Lung (tissue), 11 donors: ENCODE measurements at regions not wholly inside any gene's neighbourhood (a gene's known extent, or its start where the extent isn't known, plus 50 kb on each side); places are given as distances from the start of the nearest gene placed in this dataset.

ENCODE experiments used
- ATAC-seq: fragments of 200-7000 bp; cut with Tn5 transposase; one replicate; pipeline ENCODE4 v1.9.1; 2020; ENCODE audit warnings: moderate number of reproducible peaks; ENCODE audit not compliant: insufficient read depth, low FRiP score
- DNase-seq, 3 donors: peaks; one replicate each; pipeline ENCODE4 v3.0.0-alpha.2; 2013 to 2017
- H3K27ac ChIP-seq, 2 donors: one replicate each; pipeline ENCODE4 v1.5.1; 2013; ENCODE audit warnings: mild to moderate bottlenecking in 2 of 2, moderate library complexity in 2 of 2, control low read depth in 1 of 2, inconsistent platforms in 1 of 2, low read depth in 1 of 2, low read length in 1 of 2
- H3K27me3 ChIP-seq, 3 donors: one replicate each; pipeline ENCODE4 v1.5.1; 2013; ENCODE audit warnings: low read length in 2 of 3; ENCODE audit not compliant: control insufficient read depth in 3 of 3, insufficient read depth in 3 of 3
- H3K36me3 ChIP-seq, 4 donors: one replicate each; pipeline ENCODE4 v1.5.1; 2013; ENCODE audit warnings: low read length in 4 of 4, mild to moderate bottlenecking in 1 of 4, moderate library complexity in 1 of 4; ENCODE audit not compliant: control insufficient read depth in 4 of 4, insufficient read depth in 4 of 4
- H3K4me1 ChIP-seq, 5 donors: one replicate each; pipeline ENCODE4 v1.5.1; 2013; ENCODE audit warnings: low read length in 5 of 5, mild to moderate bottlenecking in 2 of 5, moderate library complexity in 1 of 5; ENCODE audit not compliant: control insufficient read depth in 5 of 5, insufficient read depth in 5 of 5
- H3K4me3 ChIP-seq: one replicate; pipeline ENCODE4 v1.5.1; 2013; ENCODE audit warnings: mild to moderate bottlenecking, control low read depth, moderate library complexity
- H3K9ac ChIP-seq, 2 donors: one replicate each; pipeline ENCODE4 v1.5.1; 2013; ENCODE audit warnings: low read length in 2 of 2, control low read depth in 1 of 2; ENCODE audit not compliant: insufficient read depth in 1 of 2
- H3K9me3 ChIP-seq, 4 donors: one replicate each; pipeline ENCODE4 v1.5.1; 2013; ENCODE audit warnings: low read length in 3 of 4, mild to moderate bottlenecking in 1 of 4, moderate library complexity in 1 of 4; ENCODE audit not compliant: control insufficient read depth in 4 of 4, insufficient read depth in 3 of 4
- CTCF ChIP-seq: IDR thresholded peaks from 2 replicates; pipeline ENCODE4 v1.5.1; 2012; ENCODE audit warnings: mild to moderate bottlenecking; ENCODE audit errors: control extremely low read depth, extremely low read depth
- WGBS, 2 donors: extraction: QIAGEN DNeasy Blood & Tissue Kit; methylation state at CpG; one replicate each; pipeline ENCODE4 v1.1.7; 2013; 5-methylcytosine and 5-hydroxymethylcytosine counted together
- donor health status: control.
- donor health status: control.
- donor health status: Bipolar disorder and iron deficiency.
- donor health status: healthy.
- donor health status: DM: yes; HTN: yes; CAD: no.

DNA sequence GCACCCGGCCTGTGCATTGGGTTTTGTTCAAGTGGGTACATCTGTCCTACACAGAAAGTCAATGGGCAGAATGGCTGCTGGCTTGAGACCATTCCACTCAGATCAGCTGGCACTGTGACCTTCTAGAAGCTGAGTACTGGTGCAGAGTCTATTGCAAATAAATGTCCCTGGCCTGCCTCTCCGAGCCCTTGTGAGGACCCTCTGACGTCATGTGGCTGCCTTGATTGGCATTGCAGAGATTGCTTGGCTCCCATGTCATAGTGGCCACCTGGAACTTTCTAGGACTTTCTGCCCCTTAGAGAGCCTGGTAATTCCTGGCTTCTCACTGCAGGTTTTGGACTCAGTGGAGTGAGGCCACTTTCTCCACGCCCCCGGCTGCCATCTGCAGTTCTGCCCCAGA lies 211.3 kb downstream of the ENGASE start:
- WGBS, 2 donors: 73 to 75% methylated on average over 5 of the region's 5 CpGs
- no peak for TF ChIP-seq CTCF
- peaks cover 0 to 2% (median 0%) of the 10 kb centered on the region in 4 donors for H3K9me3 ChIP-seq
- H3K36me3 ChIP-seq: no peaks in the 10 kb centered on the region
- peaks cover 0 to 10% (median 0%) of the 10 kb centered on the region in 3 donors for H3K27me3 ChIP-seq
- no peak overlapping the region for H3K27ac ChIP-seq
- ATAC-seq: no peak
- H3K4me1 ChIP-seq: no peaks in the 10 kb centered on the region
- H3K9ac ChIP-seq: no peak overlapping the region
- DNase-seq: no peak
- H3K4me3 ChIP-seq: no peak overlapping the region

DNA sequence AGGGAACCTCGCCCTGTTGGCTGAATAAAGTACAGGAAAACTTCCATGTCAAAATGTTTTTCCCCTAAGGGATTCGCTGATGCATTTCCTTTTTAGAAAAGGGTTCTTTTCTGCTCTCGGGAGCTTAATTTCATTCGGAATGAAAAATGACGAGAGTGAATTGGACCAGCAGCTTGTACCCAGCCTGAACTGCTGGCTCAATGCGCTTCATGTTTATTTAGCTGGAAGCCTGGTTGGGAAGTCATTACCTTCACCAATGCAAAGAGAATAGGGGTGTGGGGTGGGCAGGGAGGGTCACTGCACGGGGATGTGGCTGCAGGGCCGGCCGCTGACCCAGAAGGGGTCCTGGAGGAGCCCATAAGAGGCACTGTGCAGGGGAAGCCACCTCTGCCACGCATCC lies 207.7 kb downstream of the ENGASE start:
- 70 to 80% methylated on average over 9 to 10 of the region's 10 CpGs for WGBS, 2 donors
- ATAC-seq: no peak
- no peak for TF ChIP-seq CTCF
- DNase-seq: no peak
- Histone ChIP-seq H3K9me3 (peaks cover 0 to 2% (median 0%) of the 10 kb centered on the region in 4 donors), H3K4me3 (no peak overlapping the region), H3K9ac (no peak overlapping the region), H3K27me3 (peaks cover 0 to 13% (median 0%) of the 10 kb centered on the region in 3 donors), H3K36me3 (no peaks in the 10 kb centered on the region), H3K27ac (no peak overlapping the region), H3K4me1 (no peaks in the 10 kb centered on the region)

- TF ChIP-seq CTCF: no peak
- Histone ChIP-seq H3K4me1 (no peaks in the 10 kb centered on the region), H3K27me3 (peaks cover 0 to 13% (median 0%) of the 10 kb centered on the region in 3 donors), H3K27ac (no peak overlapping the region), H3K9me3 (peaks cover 0 to 2% (median 0%) of the 10 kb centered on the region in 4 donors), H3K36me3 (no peaks in the 10 kb centered on the region), H3K4me3 (no peak overlapping the region), H3K9ac (no peak overlapping the region)
- DNase-seq (no peak), ATAC-seq (no peak)
- WGBS, 2 donors: 49 to 64% methylated on average over 8 of the region's 8 CpGs
These were observed 207.2 kb downstream of the ENGASE start for GRCh38 chr17:79281803-79282202.

- no peaks in the 10 kb centered on the region for H3K36me3 ChIP-seq
- no peaks in the 10 kb centered on the region for H3K9me3 ChIP-seq
- H3K4me3 ChIP-seq: no peak overlapping the region
- no peak overlapping the region for H3K27ac ChIP-seq
- peaks cover 0 to 10% (median 0%) of the 10 kb centered on the region in 3 donors for H3K27me3 ChIP-seq
- no peak for TF ChIP-seq CTCF
- no peaks in the 10 kb centered on the region for H3K4me1 ChIP-seq
- H3K9ac ChIP-seq: no peak overlapping the region
- WGBS, 2 donors: 66 to 68% methylated on average over 13 of the region's 13 CpGs
- DNase-seq: no peak
- ATAC-seq: no peak
These were observed 206.4 kb downstream of the ENGASE start for GRCh38 chr17:79280866-79281572.
